Progenitor cell of endocrine pancreas (in vitro differentiated cells): ENCODE measurements at regions not wholly inside any gene's neighbourhood (a gene's known extent, or its start where the extent isn't known, plus 50 kb on each side); places are given as distances from the start of the nearest gene placed in this dataset.

ENCODE experiments used
- DNase-seq: peaks from one replicate; pipeline ENCODE4 v3.0.0; 2021; ENCODE audit warnings: low spot score; ENCODE audit not compliant: unreplicated experiment
- H3K27ac Mint-ChIP-seq: 2 replicates; pipeline ENCODE4 v1.8.0; 2021; ENCODE audit warnings: mild to moderate bottlenecking, moderate library complexity, mixed read lengths
- H3K27me3 Mint-ChIP-seq: 2 replicates; pipeline ENCODE4 v1.8.0; 2021; ENCODE audit warnings: mixed read lengths
- H3K36me3 Mint-ChIP-seq: 2 replicates; pipeline ENCODE4 v1.8.0; 2022; ENCODE audit warnings: mixed read lengths; ENCODE audit not compliant: insufficient read depth
- H3K4me1 Mint-ChIP-seq: 2 replicates; pipeline ENCODE4 v1.8.0; 2021; ENCODE audit warnings: low read depth, mixed read lengths
- H3K4me3 Mint-ChIP-seq: 2 replicates; pipeline ENCODE4 v1.8.0; 2021; ENCODE audit warnings: low read depth, mild to moderate bottlenecking, moderate library complexity, mixed read lengths
- H3K9me3 Mint-ChIP-seq: 2 replicates; pipeline ENCODE4 v1.8.0; 2021; ENCODE audit warnings: low read depth, mixed read lengths
- TF ChIP-seq, protein P1 (sequence below): fragments of 200-600 bp; sonication (generic); IDR thresholded peaks from one replicate; pipeline ENCODE4 v1.5.0; 2021; ENCODE audit warnings: antibody characterized with exemption, mild to moderate bottlenecking; ENCODE audit not compliant: unreplicated experiment

DNA sequence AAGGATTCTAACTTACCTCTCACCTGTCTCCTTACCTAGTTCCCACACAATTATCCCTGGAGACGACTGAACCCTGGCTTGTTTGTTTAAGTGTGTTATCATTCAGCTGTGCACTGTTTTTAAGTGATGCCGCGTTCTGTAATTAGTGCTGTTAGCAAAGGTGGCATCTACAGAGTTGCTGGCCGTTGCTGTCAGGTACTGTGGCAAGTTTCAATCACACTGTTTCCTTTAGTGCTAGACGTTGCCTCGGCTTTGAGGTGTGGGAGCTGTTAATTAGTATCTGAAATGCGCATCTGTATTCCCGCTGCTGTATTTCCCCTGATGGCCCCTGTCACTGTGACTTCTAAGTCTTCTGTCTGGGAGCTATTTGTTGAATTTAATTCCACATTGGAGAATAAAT lies 193.8 kb upstream of the GAS1 start:
- no peak overlapping the region for H3K4me3 Mint-ChIP-seq
- no peak overlapping the region for H3K27ac Mint-ChIP-seq
- peaks cover 3% of the 10 kb centered on the region for H3K4me1 Mint-ChIP-seq
- no peak for DNase-seq
- TF ChIP-seq, protein P1, sequence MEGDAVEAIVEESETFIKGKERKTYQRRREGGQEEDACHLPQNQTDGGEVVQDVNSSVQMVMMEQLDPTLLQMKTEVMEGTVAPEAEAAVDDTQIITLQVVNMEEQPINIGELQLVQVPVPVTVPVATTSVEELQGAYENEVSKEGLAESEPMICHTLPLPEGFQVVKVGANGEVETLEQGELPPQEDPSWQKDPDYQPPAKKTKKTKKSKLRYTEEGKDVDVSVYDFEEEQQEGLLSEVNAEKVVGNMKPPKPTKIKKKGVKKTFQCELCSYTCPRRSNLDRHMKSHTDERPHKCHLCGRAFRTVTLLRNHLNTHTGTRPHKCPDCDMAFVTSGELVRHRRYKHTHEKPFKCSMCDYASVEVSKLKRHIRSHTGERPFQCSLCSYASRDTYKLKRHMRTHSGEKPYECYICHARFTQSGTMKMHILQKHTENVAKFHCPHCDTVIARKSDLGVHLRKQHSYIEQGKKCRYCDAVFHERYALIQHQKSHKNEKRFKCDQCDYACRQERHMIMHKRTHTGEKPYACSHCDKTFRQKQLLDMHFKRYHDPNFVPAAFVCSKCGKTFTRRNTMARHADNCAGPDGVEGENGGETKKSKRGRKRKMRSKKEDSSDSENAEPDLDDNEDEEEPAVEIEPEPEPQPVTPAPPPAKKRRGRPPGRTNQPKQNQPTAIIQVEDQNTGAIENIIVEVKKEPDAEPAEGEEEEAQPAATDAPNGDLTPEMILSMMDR, result no peak
- no peaks in the 10 kb centered on the region for H3K36me3 Mint-ChIP-seq
- no peaks in the 10 kb centered on the region for H3K9me3 Mint-ChIP-seq
- peaks cover 29% of the 10 kb centered on the region for H3K27me3 Mint-ChIP-seq

DNA sequence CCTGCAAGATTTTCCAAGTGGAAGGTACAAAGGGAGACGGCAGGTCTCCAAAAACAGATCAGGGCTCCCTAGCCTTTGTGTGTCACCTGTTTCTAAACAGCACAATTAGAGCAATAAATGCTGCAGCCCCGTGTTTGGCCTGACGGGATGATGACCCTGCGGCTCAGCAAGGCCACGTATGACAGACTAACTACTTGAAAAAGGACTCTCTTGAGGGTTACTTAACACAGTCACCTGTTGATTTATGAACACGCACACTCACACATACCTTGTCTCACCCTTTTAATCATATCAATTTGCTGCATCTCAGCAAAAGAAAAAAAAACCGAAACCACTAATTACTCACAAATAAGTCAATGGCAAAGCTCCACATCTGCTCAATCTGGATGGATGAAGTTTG lies 199.6 kb upstream of the GAS1 start:
- Mint-ChIP-seq H3K4me3 (no peak overlapping the region), H3K36me3 (peaks cover 1% of the 10 kb centered on the region), H3K27me3 (peaks cover 30% of the 10 kb centered on the region), H3K4me1 (peaks cover 1% of the 10 kb centered on the region), H3K27ac (no peak overlapping the region), H3K9me3 (no peaks in the 10 kb centered on the region)
- TF ChIP-seq, protein P1, result no peak
- no peak for DNase-seq

DNA sequence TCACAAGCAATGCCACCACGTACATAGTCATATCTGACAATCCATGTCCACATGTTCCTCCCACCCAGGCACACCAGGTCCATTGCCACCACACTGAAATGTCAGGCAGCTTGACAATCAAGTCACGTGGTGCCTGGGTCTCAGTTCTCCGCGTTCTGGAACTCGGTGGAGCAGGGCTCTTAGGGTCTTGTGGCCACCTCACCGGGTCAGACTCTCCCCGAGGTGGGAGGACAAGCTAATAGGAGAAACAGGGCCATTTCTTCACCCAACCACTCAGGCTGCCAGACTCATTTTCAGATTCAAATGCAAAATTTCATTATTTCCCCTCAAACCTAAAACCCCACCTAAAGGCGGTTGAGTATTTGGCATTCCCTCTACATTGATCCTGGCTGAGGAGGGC lies 200.5 kb upstream of the GAS1 start:
- no peak for DNase-seq
- TF ChIP-seq, protein P1, result no peak
- peak overlapping the region; percentile 99 for H3K27ac Mint-ChIP-seq
- H3K4me3 Mint-ChIP-seq, result peak overlapping the region; percentile 80
- peaks cover 1% of the 10 kb centered on the region for H3K4me1 Mint-ChIP-seq
- peaks cover 1% of the 10 kb centered on the region for H3K36me3 Mint-ChIP-seq
- peaks cover 26% of the 10 kb centered on the region for H3K27me3 Mint-ChIP-seq
- H3K9me3 Mint-ChIP-seq, result no peaks in the 10 kb centered on the region

DNA sequence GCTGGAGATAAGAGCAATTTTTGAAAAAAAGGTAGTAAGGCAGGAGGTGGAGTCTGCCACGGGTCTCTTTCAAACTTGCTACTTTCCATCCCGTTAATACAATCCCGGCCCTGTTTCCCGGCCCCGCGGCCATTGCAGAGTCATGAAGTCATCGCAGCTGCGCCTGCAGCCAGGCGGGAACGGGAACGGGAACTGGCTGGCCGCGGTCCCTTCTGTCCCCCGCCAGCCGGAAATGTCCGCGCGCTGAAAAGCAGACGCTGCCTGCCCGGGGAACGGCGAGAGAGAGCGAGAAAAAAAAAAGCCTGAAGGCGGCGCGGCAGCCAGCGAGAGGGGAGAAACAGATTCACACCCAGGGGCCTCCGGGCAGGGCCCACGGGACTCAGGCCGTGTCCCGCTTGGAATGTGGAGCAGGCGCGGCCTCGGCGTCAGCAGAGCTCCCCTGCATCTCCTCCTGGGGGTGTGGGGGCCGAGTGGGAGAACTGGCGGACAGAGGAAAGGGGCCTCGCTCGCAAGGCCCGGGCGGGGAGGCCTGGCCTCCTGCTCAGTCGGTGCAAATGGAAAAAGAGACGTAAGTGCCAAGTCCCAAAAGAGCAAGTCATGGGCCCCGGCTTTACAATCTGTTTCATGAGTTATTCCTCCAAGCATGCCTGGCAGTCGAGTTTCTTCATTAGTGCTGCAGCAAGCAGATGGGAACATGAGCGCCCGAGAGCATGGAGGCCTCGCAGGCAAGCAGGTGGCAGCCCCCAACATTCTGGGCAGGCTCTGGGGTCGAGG lies 201.2 kb upstream of the GAS1 start:
- peak overlapping the region; percentile 99 for H3K27ac Mint-ChIP-seq
- peak overlapping the region; percentile 80 for H3K4me3 Mint-ChIP-seq
- H3K9me3 Mint-ChIP-seq, result no peaks in the 10 kb centered on the region
- TF ChIP-seq, protein P1, result peak; percentile 11
- DNase-seq, result peak; percentile 38
- H3K4me1 Mint-ChIP-seq, result peaks cover 1% of the 10 kb centered on the region
- H3K27me3 Mint-ChIP-seq, result peaks cover 26% of the 10 kb centered on the region
- peaks cover 1% of the 10 kb centered on the region for H3K36me3 Mint-ChIP-seq

DNA sequence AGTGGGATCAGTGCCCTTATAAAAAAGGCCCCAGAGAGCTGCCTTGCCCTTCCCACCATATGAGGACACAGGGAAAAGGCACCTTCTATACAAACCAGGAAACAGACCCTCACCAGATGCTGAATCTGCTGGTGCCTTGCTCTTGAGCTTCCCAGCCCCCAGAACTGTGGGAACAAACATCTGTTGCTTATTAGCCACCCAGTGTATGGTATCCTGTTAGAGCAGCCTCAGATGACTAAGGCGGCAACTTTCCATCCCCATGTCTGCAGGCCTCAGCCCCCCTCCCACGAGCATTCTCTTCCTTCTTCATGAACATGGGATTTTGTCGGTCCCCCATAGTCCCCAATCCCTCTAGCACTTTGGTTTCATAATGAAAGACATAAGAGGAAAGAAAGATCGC lies 202.5 kb upstream of the GAS1 start:
- Mint-ChIP-seq H3K4me1 (peaks cover 1% of the 10 kb centered on the region), H3K27ac (no peak overlapping the region), H3K4me3 (no peak overlapping the region), H3K9me3 (no peaks in the 10 kb centered on the region), H3K36me3 (peaks cover 1% of the 10 kb centered on the region), H3K27me3 (peaks cover 24% of the 10 kb centered on the region)
- TF ChIP-seq, protein P1, result no peak
- no peak for DNase-seq
